Activated B cell treated with CpG ODN at 0.5 μM for 24 hours (primary cell): ENCODE measurements at regions not wholly inside any gene's neighbourhood (a gene's known extent, or its start where the extent isn't known, plus 50 kb on each side); places are given as distances from the start of the nearest gene placed in this dataset.
A peak's percentile ranks its signal among the peaks of the same experiment; 100 is the strongest.

Experiments used
- ATAC-seq: fragments of 200-7000 bp; cut with Tn5 transposase; one replicate; pipeline ENCODE4 v1.10.0; 2021; ENCODE audit warnings: low read depth, mild to moderate bottlenecking, moderate library complexity
- CTCF ChIA-PET: fragments of 350-600 bp; sonication (Branson Sonifier 250); formaldehyde crosslinking; loops from one replicate; lab custom pipeline; 2021; ENCODE audit warnings: antibody characterized with exemption; lab: Charles Lee
- POLR2A ChIA-PET: fragments of 350-600 bp; sonication (Branson Sonifier 250); formaldehyde crosslinking; loops from one replicate; lab custom pipeline; 2021; ENCODE audit warnings: antibody characterized with exemption; lab: Charles Lee
- DNase-seq: peaks from one replicate; pipeline ENCODE4 v3.0.0; 2022
- H3K27ac Mint-ChIP-seq: one replicate; pipeline ENCODE4 v1.8.0; 2020; ENCODE audit warnings: mixed read lengths
- H3K27me3 Mint-ChIP-seq: one replicate; pipeline ENCODE4 v1.8.0; 2021; ENCODE audit warnings: mixed read lengths
- H3K36me3 Mint-ChIP-seq: one replicate; pipeline ENCODE4 v1.8.0; 2021; ENCODE audit warnings: low read depth, mixed read lengths
- H3K4me1 Mint-ChIP-seq: one replicate; pipeline ENCODE4 v1.8.0; 2021; ENCODE audit warnings: mixed read lengths
- H3K4me3 Mint-ChIP-seq: one replicate; pipeline ENCODE4 v1.8.0; 2020; ENCODE audit warnings: mild to moderate bottlenecking, mixed read lengths
- H3K9me3 Mint-ChIP-seq: one replicate; pipeline ENCODE4 v1.8.0; 2020; ENCODE audit warnings: mixed read lengths
- CTCF ChIP-seq: fragments of 200-600 bp; IDR thresholded peaks from one replicate; pipeline ENCODE4 v1.8.0; 2022; ENCODE audit warnings: antibody characterized with exemption, mild to moderate bottlenecking
- intact Hi-C: fragments of 100-400 bp; cut with micrococcal nuclease; formaldehyde crosslinking; loops from one replicate; pipeline ENCODE4 v1.15.1; 2024

DNA sequence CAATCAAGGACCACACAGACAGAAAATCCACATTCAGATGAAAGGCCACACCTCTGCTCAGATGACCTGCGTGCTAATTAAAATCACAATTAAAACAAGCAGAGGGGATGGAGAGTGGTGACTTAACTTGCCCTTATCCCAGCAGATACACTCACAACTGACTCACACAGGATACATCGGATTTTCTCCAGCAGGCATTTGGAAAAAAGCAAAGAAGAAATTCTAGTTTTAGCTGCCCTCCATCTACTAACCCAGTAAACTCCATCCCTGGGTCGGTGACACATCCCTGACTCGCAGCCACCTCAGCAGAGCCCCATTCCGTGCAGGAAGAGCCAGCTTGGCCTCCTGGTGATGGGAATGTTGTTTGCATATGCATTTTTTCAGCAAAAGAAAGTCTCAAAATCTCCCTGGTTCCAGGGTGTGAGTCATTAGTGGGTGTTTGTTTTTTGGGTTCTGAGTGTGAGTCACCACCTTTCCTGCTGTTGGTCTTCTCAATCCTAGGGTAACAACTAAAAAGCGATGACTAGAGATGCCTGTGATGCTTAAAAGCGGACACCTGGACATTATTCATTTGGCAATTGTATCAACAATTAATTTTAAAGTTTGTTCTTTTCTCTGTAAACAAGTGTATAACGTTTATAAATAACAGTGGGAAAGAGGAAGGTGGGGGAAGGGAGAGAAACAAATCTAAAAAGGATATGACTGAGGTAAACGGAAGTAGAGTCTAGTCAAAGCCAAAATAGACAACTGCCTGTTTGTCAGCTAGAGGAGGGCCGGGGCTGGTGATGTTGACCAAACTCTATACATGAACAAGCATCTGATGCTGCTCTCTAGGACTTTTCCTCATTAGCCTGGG lies 49.8 kb upstream of the SLC4A7 start:
- ChIA-PET CTCF (no interaction called here), POLR2A (no interaction called here)
- peak; percentile 37 for ATAC-seq
- peak overlapping the region; percentile 1 for H3K4me3 Mint-ChIP-seq
- no peak for TF ChIP-seq CTCF
- H3K36me3 Mint-ChIP-seq = no peaks in the 10 kb centered on the region
- intact Hi-C loops = no loop called here
- DNase-seq = no peak
- H3K27ac Mint-ChIP-seq = peak overlapping the region; percentile 69
- H3K27me3 Mint-ChIP-seq = no peaks in the 10 kb centered on the region
- H3K4me1 Mint-ChIP-seq = peaks cover 16% of the 10 kb centered on the region
- no peaks in the 10 kb centered on the region for H3K9me3 Mint-ChIP-seq
